ENCODE measurements at regions not wholly inside any gene's neighbourhood (a gene's known extent, or its start where the extent isn't known, plus 50 kb on each side); places are given as distances from the start of the nearest gene placed in this dataset.

DNA sequence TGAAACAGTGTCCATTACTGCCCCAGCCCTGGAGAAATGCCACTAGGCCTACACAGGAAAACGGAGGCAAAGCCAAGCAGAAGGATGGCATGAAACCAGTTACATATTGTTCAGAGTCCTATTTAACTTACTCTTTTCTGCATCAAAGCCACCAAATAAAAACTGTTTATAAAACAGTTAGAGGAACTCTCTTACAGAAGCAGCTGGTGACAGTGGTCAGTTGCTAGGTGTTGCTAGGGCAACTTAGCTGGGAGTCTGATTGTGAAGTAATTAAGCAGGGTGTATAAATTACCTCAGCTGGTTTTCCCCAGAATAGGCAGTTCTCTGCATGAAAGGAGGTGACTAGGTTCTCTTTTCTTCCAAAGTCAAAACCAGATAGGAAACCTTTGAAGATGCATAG is 115.6 kb upstream of the ZBED5 start:
- no peak for TF ChIP-seq POLR2A (IDR thresholded peaks at IDR 0.05; ENCODE audit: low read depth, low read length)
- no peak for TF ChIP-seq POLR2AphosphoS5 (IDR thresholded peaks at IDR 0.05; ENCODE audit: low read depth, low read length)
- TF ChIP-seq TAF1 (IDR thresholded peaks at IDR 0.05; ENCODE audit: borderline replicate concordance, low read depth, low read length): no peak
